Peyer's patch (tissue), 4 donors: ENCODE measurements at regions not wholly inside any gene's neighbourhood (a gene's known extent, or its start where the extent isn't known, plus 50 kb on each side); places are given as distances from the start of the nearest gene placed in this dataset.

ENCODE experiments used
- CTCF ChIP-seq, 6 experiments: fragments of 450-650 bp in 4 of 6; fragments of 200-600 bp in 2 of 6; sonication (generic) in 1 of 6; IDR thresholded peaks; one replicate each; pipeline ENCODE4 v1.5.1; 2017 to 2019; ENCODE audit warnings: antibody characterized with exemption in 6 of 6, mild to moderate bottlenecking in 3 of 6, moderate library complexity in 1 of 6
- POLR2A ChIP-seq, 2 donors: fragments of 450-650 bp; IDR thresholded peaks; one replicate each; pipeline ENCODE4 v1.5.1; 2017; ENCODE audit warnings: antibody characterized with exemption in 2 of 2, mild to moderate bottlenecking in 2 of 2, moderate library complexity in 2 of 2

GRCh38 chr6:81353262-81353661 lies 399.2 kb downstream of the TENT5A start:
- TF ChIP-seq POLR2A (IDR thresholded peaks at IDR 0.05), result no peak
- TF ChIP-seq CTCF (IDR thresholded peaks at IDR 0.05), result no peak
